RWPE2 (cell line): ENCODE measurements at regions not wholly inside any gene's neighbourhood (a gene's known extent, or its start where the extent isn't known, plus 50 kb on each side); places are given as distances from the start of the nearest gene placed in this dataset.

ENCODE experiments used
- ATAC-seq: fragments of 200-7000 bp; cut with Tn5 transposase; 3 replicates; pipeline ENCODE4 v1.9.1; 2021; ENCODE audit warnings: low read depth
- DNase-seq: peaks from one replicate; pipeline ENCODE4 v3.0.0-alpha.2; 2020; ENCODE audit warnings: low spot score
- H3K27ac ChIP-seq: fragments of 450-650 bp; 2 replicates; pipeline ENCODE4 v1.5.1; 2017; ENCODE audit warnings: mild to moderate bottlenecking; ENCODE audit not compliant: poor library complexity, severe bottlenecking
- H3K27me3 ChIP-seq: fragments of 250-450 bp; sonication (Bioruptor Pico); 2 replicates; pipeline ENCODE4 v1.5.1; 2021; ENCODE audit warnings: mild to moderate bottlenecking, moderate library complexity; ENCODE audit not compliant: insufficient read depth, poor library complexity, severe bottlenecking
- H3K36me3 ChIP-seq: fragments of 250-450 bp; sonication (Bioruptor Pico); 2 replicates; pipeline ENCODE4 v1.5.1; 2020; ENCODE audit warnings: low read depth, mild to moderate bottlenecking, moderate library complexity
- H3K4me1 ChIP-seq: fragments of 250-450 bp; sonication (Bioruptor Pico); 2 replicates; pipeline ENCODE4 v1.5.1; 2021; ENCODE audit warnings: mild to moderate bottlenecking, moderate library complexity; ENCODE audit not compliant: insufficient read depth, poor library complexity, severe bottlenecking
- H3K4me3 ChIP-seq: fragments of 250-450 bp; sonication (Bioruptor Pico); 2 replicates; pipeline ENCODE4 v1.5.1; 2021; ENCODE audit warnings: mild to moderate bottlenecking, moderate library complexity; ENCODE audit not compliant: severe bottlenecking
- H3K9me3 ChIP-seq: fragments of 250-450 bp; sonication (Bioruptor Pico); 2 replicates; pipeline ENCODE4 v1.5.1; 2021; ENCODE audit warnings: mild to moderate bottlenecking, moderate library complexity; ENCODE audit not compliant: severe bottlenecking
- CTCF ChIP-seq: fragments of 450-650 bp; IDR thresholded peaks from one replicate; pipeline ENCODE4 v1.5.1; 2017; ENCODE audit warnings: mild to moderate bottlenecking, moderate library complexity; ENCODE audit not compliant: poor library complexity, severe bottlenecking

DNA sequence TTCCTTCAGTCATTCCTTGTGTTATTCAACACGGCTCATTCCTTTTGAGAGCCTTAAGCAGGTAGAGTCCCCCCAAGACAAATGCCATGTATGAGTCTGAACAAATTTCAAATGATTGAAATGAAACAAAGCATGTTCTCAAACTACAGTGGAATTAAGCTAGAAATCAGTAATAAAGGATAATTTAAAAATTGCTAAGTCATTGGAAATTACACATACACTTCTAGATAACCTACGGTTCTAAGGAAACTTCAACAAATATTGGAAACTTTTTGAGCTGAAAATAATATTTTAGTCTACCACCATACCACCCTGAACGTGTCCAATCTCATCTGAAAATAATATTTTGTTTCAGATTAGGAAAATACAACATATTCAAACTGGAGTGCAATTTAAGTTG lies 71.8 kb upstream of the UGP2 start:
- H3K27ac ChIP-seq = no peak overlapping the region
- ATAC-seq = no peak
- no peaks in the 10 kb centered on the region for H3K27me3 ChIP-seq
- H3K9me3 ChIP-seq = peaks cover 4% of the 10 kb centered on the region
- no peak for TF ChIP-seq CTCF
- H3K36me3 ChIP-seq = no peaks in the 10 kb centered on the region
- no peak overlapping the region for H3K4me3 ChIP-seq
- DNase-seq = no peak
- H3K4me1 ChIP-seq = no peaks in the 10 kb centered on the region

DNA sequence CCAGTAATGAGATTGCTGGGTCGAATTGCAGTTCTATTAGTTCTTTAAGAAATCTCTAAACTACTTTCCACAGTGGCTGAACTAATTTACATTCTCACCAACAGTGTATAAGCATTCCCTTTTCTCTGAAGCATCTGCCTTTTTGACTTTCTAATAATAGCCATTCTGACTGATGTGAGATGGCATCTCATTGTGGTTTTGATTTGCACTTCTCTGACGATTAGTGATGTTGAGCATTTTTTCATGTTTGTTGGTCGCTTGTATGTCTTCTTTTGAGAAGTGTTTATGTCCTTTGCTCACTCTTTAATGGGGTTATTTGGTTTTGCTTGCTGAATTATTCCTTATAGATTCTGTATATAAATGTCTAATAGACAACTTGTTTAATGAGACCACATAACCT lies 69.6 kb upstream of the UGP2 start:
- H3K27ac ChIP-seq = no peak overlapping the region
- H3K4me1 ChIP-seq = no peaks in the 10 kb centered on the region
- H3K9me3 ChIP-seq = peaks cover 4% of the 10 kb centered on the region
- no peak overlapping the region for H3K4me3 ChIP-seq
- H3K27me3 ChIP-seq = no peaks in the 10 kb centered on the region
- ATAC-seq (no peak), DNase-seq (no peak)
- no peak for TF ChIP-seq CTCF
- no peaks in the 10 kb centered on the region for H3K36me3 ChIP-seq

DNA sequence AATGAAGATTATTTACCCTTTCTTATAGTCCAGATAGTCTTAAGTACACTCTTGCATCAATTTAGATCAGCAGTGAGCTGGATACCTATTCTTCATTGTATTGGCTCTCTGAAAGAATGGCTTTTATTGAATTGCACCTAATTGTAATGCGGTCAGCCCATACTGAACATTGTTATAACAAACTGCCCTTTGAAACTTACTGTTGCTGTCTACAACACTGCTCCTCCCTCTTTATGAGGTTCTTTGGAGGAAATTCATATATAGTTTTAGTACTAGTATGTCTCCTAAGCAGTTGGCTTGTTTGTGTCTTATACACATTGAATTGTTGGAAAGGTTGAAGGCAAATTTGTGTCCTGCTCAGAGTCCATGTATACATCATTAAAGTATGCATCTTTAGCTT lies 66.5 kb upstream of the UGP2 start:
- H3K4me1 ChIP-seq = no peaks in the 10 kb centered on the region
- no peak overlapping the region for H3K4me3 ChIP-seq

DNA sequence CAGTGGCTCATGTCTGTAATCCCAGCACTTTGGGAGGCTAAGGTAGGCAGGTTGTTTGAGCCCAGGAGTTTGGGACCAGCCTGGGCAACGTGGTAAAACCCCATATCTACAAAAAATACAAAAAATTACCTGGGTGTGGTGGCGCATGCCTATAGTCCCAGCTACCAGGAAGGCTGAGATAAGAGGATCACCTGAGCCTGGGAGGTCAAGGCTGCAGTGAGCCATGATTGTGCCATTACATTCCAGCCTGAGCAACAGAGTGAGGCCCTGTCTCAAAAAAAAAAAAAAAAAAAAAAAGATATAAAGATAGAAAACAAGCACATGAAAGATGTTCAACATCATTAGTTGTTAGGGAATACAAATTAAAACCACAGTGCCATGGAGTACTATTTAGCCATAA lies 65.3 kb upstream of the UGP2 start:
- ATAC-seq (no peak), DNase-seq (no peak)
- H3K4me1 ChIP-seq = no peaks in the 10 kb centered on the region
- no peaks in the 10 kb centered on the region for H3K27me3 ChIP-seq
- no peak for TF ChIP-seq CTCF
- H3K9me3 ChIP-seq = no peaks in the 10 kb centered on the region
- H3K27ac ChIP-seq = no peak overlapping the region
- no peak overlapping the region for H3K4me3 ChIP-seq
- no peaks in the 10 kb centered on the region for H3K36me3 ChIP-seq

More for the DNA sequence above, 66.5 kb upstream of the UGP2 start:
- Histone ChIP-seq H3K27me3 (no peaks in the 10 kb centered on the region), H3K36me3 (no peaks in the 10 kb centered on the region), H3K27ac (no peak overlapping the region), H3K9me3 (no peaks in the 10 kb centered on the region)
- no peak for DNase-seq
- ATAC-seq = no peak
- TF ChIP-seq CTCF = no peak

GRCh38 chr2:63777816-63778215 lies 63.9 kb upstream of the UGP2 start:
- Histone ChIP-seq H3K9me3 (no peaks in the 10 kb centered on the region), H3K27me3 (no peaks in the 10 kb centered on the region), H3K36me3 (no peaks in the 10 kb centered on the region), H3K4me3 (no peak overlapping the region), H3K4me1 (no peaks in the 10 kb centered on the region), H3K27ac (no peak overlapping the region)
- DNase-seq = no peak
- TF ChIP-seq CTCF = no peak
- no peak for ATAC-seq
